Ovary (tissue), 3 donors: ENCODE measurements at regions not wholly inside any gene's neighbourhood (a gene's known extent, or its start where the extent isn't known, plus 50 kb on each side); places are given as distances from the start of the nearest gene placed in this dataset.
"Not testable (repeated sequence)": the region's sequence is repeated elsewhere in the genome, so short reads cannot be mapped to it uniquely, and the experiment has no call there.

Experiments
- EP300 ChIP-seq: sonication (generic); formaldehyde crosslinking; IDR thresholded peaks from one replicate; pipeline ENCODE4 v1.6.1; 2017; ENCODE audit warnings: antibody characterized with exemption
- POLR2A ChIP-seq: fragments of 450-650 bp; IDR thresholded peaks from one replicate; pipeline ENCODE4 v1.6.1; 2017; ENCODE audit warnings: antibody characterized with exemption, mild to moderate bottlenecking, moderate library complexity
- TF ChIP-seq, protein P1 (sequence below), 3 donors: fragments of 450-650 bp in 2 of 3; fragments of 200-600 bp in 1 of 3; IDR thresholded peaks; one replicate each; pipeline versions ENCODE4 v1.5.1 to v1.8.0; 2016 to 2022; ENCODE audit warnings: antibody characterized with exemption in 3 of 3, mild to moderate bottlenecking in 1 of 3
- donor health status: DM: no; HTN: no; CAD: no.

DNA sequence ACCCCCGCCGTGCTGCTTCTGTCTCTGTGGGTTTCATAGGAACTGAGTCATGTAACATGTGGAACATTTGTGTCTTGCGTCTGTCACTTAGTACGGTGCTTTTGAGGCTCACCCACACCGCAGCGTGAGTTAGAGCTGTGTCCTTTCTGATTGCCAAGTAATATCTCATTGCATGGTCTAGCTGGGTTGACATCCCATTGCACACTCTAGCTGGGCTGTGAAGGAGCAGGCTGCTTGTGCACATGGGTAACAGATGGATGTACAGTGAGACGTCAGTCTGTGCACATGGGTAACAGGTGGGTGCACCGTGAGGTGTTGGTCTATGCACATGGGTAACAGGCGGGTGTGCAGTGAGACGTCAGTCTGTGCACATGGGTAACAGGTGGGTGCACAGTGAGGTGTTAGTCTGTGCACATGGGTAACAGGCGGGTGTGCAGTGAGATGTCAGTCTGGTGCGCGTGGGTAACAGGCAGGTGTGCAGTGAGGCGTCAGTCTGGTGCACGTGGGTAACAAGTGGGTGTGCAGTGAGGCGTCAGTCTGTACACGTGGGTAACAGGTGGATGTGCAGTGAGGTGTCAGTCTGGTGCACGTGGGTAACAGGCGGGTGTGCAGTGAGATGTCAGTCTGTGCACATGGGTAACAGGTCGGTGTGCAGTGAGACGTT lies 58.5 kb upstream of the METTL9 start:
- TF ChIP-seq, protein P1, sequence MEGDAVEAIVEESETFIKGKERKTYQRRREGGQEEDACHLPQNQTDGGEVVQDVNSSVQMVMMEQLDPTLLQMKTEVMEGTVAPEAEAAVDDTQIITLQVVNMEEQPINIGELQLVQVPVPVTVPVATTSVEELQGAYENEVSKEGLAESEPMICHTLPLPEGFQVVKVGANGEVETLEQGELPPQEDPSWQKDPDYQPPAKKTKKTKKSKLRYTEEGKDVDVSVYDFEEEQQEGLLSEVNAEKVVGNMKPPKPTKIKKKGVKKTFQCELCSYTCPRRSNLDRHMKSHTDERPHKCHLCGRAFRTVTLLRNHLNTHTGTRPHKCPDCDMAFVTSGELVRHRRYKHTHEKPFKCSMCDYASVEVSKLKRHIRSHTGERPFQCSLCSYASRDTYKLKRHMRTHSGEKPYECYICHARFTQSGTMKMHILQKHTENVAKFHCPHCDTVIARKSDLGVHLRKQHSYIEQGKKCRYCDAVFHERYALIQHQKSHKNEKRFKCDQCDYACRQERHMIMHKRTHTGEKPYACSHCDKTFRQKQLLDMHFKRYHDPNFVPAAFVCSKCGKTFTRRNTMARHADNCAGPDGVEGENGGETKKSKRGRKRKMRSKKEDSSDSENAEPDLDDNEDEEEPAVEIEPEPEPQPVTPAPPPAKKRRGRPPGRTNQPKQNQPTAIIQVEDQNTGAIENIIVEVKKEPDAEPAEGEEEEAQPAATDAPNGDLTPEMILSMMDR (IDR thresholded peaks at IDR 0.05) = not testable (repeated sequence)
- not testable (repeated sequence) for TF ChIP-seq POLR2A, EP300
